ENCODE measurements at regions not wholly inside any gene's neighbourhood (a gene's known extent, or its start where the extent isn't known, plus 50 kb on each side); places are given as distances from the start of the nearest gene placed in this dataset.

GRCh38 chr6:4303638-4304037, 168.3 kb upstream of the ECI2 start:
- DNase-seq (ENCODE audit: low read depth): no peak
- H3K4me3 ChIP-seq (ENCODE audit: low read depth, low read length): no peak overlapping the region
- no peak for TF ChIP-seq CTCF (IDR thresholded peaks at IDR 0.05; ENCODE audit: low read depth, low read length, missing control alignments)

- DNase-seq (ENCODE audit: low read depth): no peak
- no peak overlapping the region for H3K4me3 ChIP-seq (ENCODE audit: low read depth, low read length)
- TF ChIP-seq CTCF (IDR thresholded peaks at IDR 0.05; ENCODE audit: low read depth, low read length, missing control alignments): no peak
Measured at GRCh38 chr6:4302524-4302923, 167.1 kb upstream of the ECI2 start.

GRCh38 chr6:4301871-4302270, 166.5 kb upstream of the ECI2 start:
- H3K4me3 ChIP-seq (ENCODE audit: low read depth, low read length): no peak overlapping the region
- no peak for TF ChIP-seq CTCF (IDR thresholded peaks at IDR 0.05; ENCODE audit: low read depth, low read length, missing control alignments)
- DNase-seq (ENCODE audit: low read depth): no peak

GRCh38 chr6:4300917-4301316, 165.5 kb upstream of the ECI2 start:
- no peak overlapping the region for H3K4me3 ChIP-seq (ENCODE audit: low read depth, low read length)
- DNase-seq (ENCODE audit: low read depth): no peak
- no peak for TF ChIP-seq CTCF (IDR thresholded peaks at IDR 0.05; ENCODE audit: low read depth, low read length, missing control alignments)

GRCh38 chr6:4299476-4299875, 164.1 kb upstream of the ECI2 start:
- TF ChIP-seq CTCF (IDR thresholded peaks at IDR 0.05; ENCODE audit: low read depth, low read length, missing control alignments): no peak
- DNase-seq (ENCODE audit: low read depth): no peak
- H3K4me3 ChIP-seq (ENCODE audit: low read depth, low read length): no peak overlapping the region

- H3K4me3 ChIP-seq (ENCODE audit: low read depth, low read length): no peak overlapping the region
- no peak for DNase-seq (ENCODE audit: low read depth)
- no peak for TF ChIP-seq CTCF (IDR thresholded peaks at IDR 0.05; ENCODE audit: low read depth, low read length, missing control alignments)
Measured at GRCh38 chr6:4297348-4297747, 162.0 kb upstream of the ECI2 start.

- DNase-seq (ENCODE audit: low read depth): no peak
- no peak overlapping the region for H3K4me3 ChIP-seq (ENCODE audit: low read depth, low read length)
- TF ChIP-seq CTCF (IDR thresholded peaks at IDR 0.05; ENCODE audit: low read depth, low read length, missing control alignments): no peak
Measured at GRCh38 chr6:4296552-4296951, 161.2 kb upstream of the ECI2 start.
